K562 (cell line): ENCODE measurements at regions not wholly inside any gene's neighbourhood (a gene's known extent, or its start where the extent isn't known, plus 50 kb on each side); places are given as distances from the start of the nearest gene placed in this dataset.

Source experiments
- ATAC-seq: fragments of 200-7000 bp; cut with Tn5 transposase; 3 replicates; pipeline ENCODE4 v1.9.1; 2020; ENCODE audit warnings: moderate library complexity
- BruUV-seq: library from RNA; stranded (reverse); fragments of 400-500 nt; replicated peaks from 2 replicates; lab custom pipeline; 2021; lab: Mats Ljungman, UMichigan
- CTCF ChIA-PET: fragments of 300-600 bp; formaldehyde crosslinking; extraction: SDS; loops from one replicate; lab custom pipeline; 2021; ENCODE audit warnings: low intra/inter-chr PET ratio; lab: Yijun Ruan, JAX
- POLR2A ChIA-PET: fragments of 300-600, 350-650 bp; sonication (Branson Sonifier 250); formaldehyde crosslinking; extraction: SDS; loops from one replicate; lab custom pipeline; 2021; ENCODE audit warnings: antibody characterized with exemption, inconsistent platforms; lab: Yijun Ruan, JAX
- DNase-seq, 4 experiments: peaks; one replicate each; pipeline versions ENCODE4 v3.0.0 to v3.0.0-alpha.2; 2011 to 2018; ENCODE audit warnings: low spot score in 3 of 4, mixed read lengths in 3 of 4; ENCODE audit errors: extremely low read depth in 1 of 4
- FAIRE-seq: peaks from 2 replicates; lab custom pipeline; 2011; peaks lifted over from hg19 to GRCh38; lab: Jason Lieb, UNC
- H2AFZ ChIP-seq: 2 replicates; pipeline ENCODE4 v1.6.0; 2011; ENCODE audit warnings: low read depth, low read length, control low read depth, inconsistent platforms
- H3K27ac ChIP-seq: fragments of 200-600 bp; 3 replicates; pipeline ENCODE4 v1.8.0; 2011; ENCODE audit warnings: low read depth, mild to moderate bottlenecking, control low read depth, inconsistent platforms, low read length, moderate library complexity, mixed read lengths; ENCODE audit errors: extremely low read depth
- H3K27me3 ChIP-seq, 2 experiments: fragments of 300-600 bp in 1 of 2; 2 replicates in 1 of 2; 3 replicates in 1 of 2; pipeline versions ENCODE4 v1.6.0 to v1.8.0; 2011; ENCODE audit warnings: inconsistent platforms in 2 of 2, low read length in 2 of 2, mild to moderate bottlenecking in 1 of 2, mixed read lengths in 1 of 2, moderate library complexity in 1 of 2; ENCODE audit not compliant: control insufficient read depth in 2 of 2, insufficient read depth in 2 of 2
- H3K36me3 ChIP-seq: fragments of 300-600 bp; 3 replicates; pipeline ENCODE4 v1.8.0; 2011; ENCODE audit warnings: mild to moderate bottlenecking, low read length, inconsistent platforms; ENCODE audit not compliant: control insufficient read depth, insufficient read depth
- H3K4me1 ChIP-seq, 2 experiments: fragments of 200-600 bp in 1 of 2; replicated peaks in 1 of 2; 2 replicates in 1 of 2; 3 replicates in 1 of 2; pipeline versions ENCODE4 v1.5.1 to v1.8.0; 2011; ENCODE audit warnings: inconsistent platforms in 2 of 2, low read length in 2 of 2, mild to moderate bottlenecking in 1 of 2, mixed read lengths in 1 of 2, moderate library complexity in 1 of 2; ENCODE audit not compliant: control insufficient read depth in 2 of 2, insufficient read depth in 2 of 2
- H3K4me2 ChIP-seq: 2 replicates; pipeline ENCODE4 v1.6.1; 2011; ENCODE audit warnings: low read length, control low read depth, inconsistent platforms, mixed read lengths; ENCODE audit not compliant: insufficient read depth
- H3K4me3 ChIP-seq: fragments of 200-600 bp; sonication (generic), shearing (Covaris generic); 2 replicates; pipeline ENCODE4 v1.5.1; 2016; ENCODE audit warnings: control low read depth, inconsistent platforms
- H3K79me2 ChIP-seq: fragments of 200-600 bp; 3 replicates; pipeline ENCODE4 v1.8.0; 2011; ENCODE audit warnings: low read length, inconsistent platforms; ENCODE audit not compliant: control insufficient read depth, insufficient read depth
- H3K9ac ChIP-seq, 2 experiments: 2 replicates each; pipeline versions ENCODE4 v1.6.0 to v1.6.1; 2011; ENCODE audit warnings: low read depth in 2 of 2, low read length in 2 of 2, control low read depth in 1 of 2, inconsistent platforms in 1 of 2, mild to moderate bottlenecking in 1 of 2, mixed read lengths in 1 of 2; ENCODE audit not compliant: insufficient read depth in 1 of 2
- H3K9me1 ChIP-seq: one replicate; pipeline ENCODE4 v1.6.0; 2011; ENCODE audit warnings: inconsistent platforms, mild to moderate bottlenecking, low read length, moderate library complexity; ENCODE audit not compliant: control insufficient read depth, insufficient read depth
- H3K9me3 ChIP-seq: replicated peaks from 2 replicates; pipeline ENCODE4 v1.5.1; 2011; ENCODE audit warnings: low read depth, low read length, inconsistent platforms; ENCODE audit not compliant: control insufficient read depth, insufficient read depth
- H4K20me1 ChIP-seq: replicated peaks from 2 replicates; pipeline ENCODE4 v1.6.1; 2011; ENCODE audit warnings: low read length, inconsistent platforms, mixed read lengths; ENCODE audit not compliant: control insufficient read depth, insufficient read depth
- CREB3 ChIP-seq: fragments of 450-650 bp; conservative IDR thresholded peaks from 2 replicates; pipeline ENCODE4 v1.6.1; 2016; ENCODE audit warnings: missing genetic modification characterization, low read depth, mild to moderate bottlenecking, missing compliant biosample characterization, moderate library complexity
- EZH2 ChIP-seq: IDR thresholded peaks from 2 replicates; pipeline ENCODE4 v1.6.1; 2012; ENCODE audit warnings: low read depth, mild to moderate bottlenecking, inconsistent platforms, low read length, borderline replicate concordance
- HES1 ChIP-seq: fragments of 450-650 bp; IDR thresholded peaks from 2 replicates; pipeline ENCODE4 v1.6.1; 2016; ENCODE audit warnings: low read depth, mild to moderate bottlenecking, moderate library complexity
- ILF3 ChIP-seq: fragments of 450-650 bp; IDR thresholded peaks from 2 replicates; pipeline ENCODE4 v1.6.1; 2018; ENCODE audit warnings: antibody characterized with exemption, mild to moderate bottlenecking, moderate library complexity, borderline replicate concordance
- LCOR ChIP-seq: sonication (generic); formaldehyde crosslinking; IDR thresholded peaks from 2 replicates; pipeline ENCODE4 v1.8.0; 2022; ENCODE audit warnings: mild to moderate bottlenecking, missing genetic modification reagents
- NR1H2 ChIP-seq: sonication (generic); formaldehyde crosslinking; IDR thresholded peaks from 2 replicates; pipeline ENCODE4 v1.4.0; 2020; ENCODE audit warnings: mild to moderate bottlenecking, missing genetic modification reagents
- PBX2 ChIP-seq, 2 experiments: IDR thresholded peaks in 1 of 2; conservative IDR thresholded peaks in 1 of 2; 2 replicates each; pipeline ENCODE4 v1.6.1; 2016; ENCODE audit warnings: low read depth in 2 of 2, mild to moderate bottlenecking in 1 of 2, missing compliant biosample characterization in 1 of 2, missing genetic modification characterization in 1 of 2, moderate library complexity in 1 of 2
- SAFB ChIP-seq: fragments of 200-400 bp; formaldehyde crosslinking; IDR thresholded peaks from 2 replicates; pipeline ENCODE4 v1.6.1; 2017; ENCODE audit warnings: low read depth, low read length, borderline replicate concordance
- SMARCA4 ChIP-seq: fragments of 450-650 bp; IDR thresholded peaks from 2 replicates; pipeline ENCODE4 v1.6.1; 2016
- UBTF ChIP-seq, 2 experiments: IDR thresholded peaks; 2 replicates each; pipeline ENCODE4 v1.6.1; 2012; ENCODE audit warnings: improper control_type of control experiment in 2 of 2, low read depth in 2 of 2, low read length in 2 of 2, borderline replicate concordance in 1 of 2
- ZNF239 ChIP-seq: fragments of 250-450 bp; sonication (Bioruptor Pico); IDR thresholded peaks from 2 replicates; pipeline ENCODE4 v1.4.0; 2020; ENCODE audit warnings: mild to moderate bottlenecking
- WGBS: fragments of 100-300 bp; shearing (Covaris generic); methylation state at CpG from one replicate; pipeline ENCODE4 v1.1.6; 2016; ENCODE audit warnings: low coverage, mixed read lengths; ENCODE audit not compliant: insufficient coverage; ENCODE audit errors: missing lambda C conversion rate; 5-methylcytosine and 5-hydroxymethylcytosine counted together
- in situ Hi-C: fragments of 300-500 bp; cut with MboI; formaldehyde crosslinking; loops from 4 replicates; pipeline ENCODE4 v1.15.0; 2018; ENCODE audit warnings: inconsistent platforms, mixed read lengths
- intact Hi-C: fragments of 100-400 bp; cut with micrococcal nuclease; formaldehyde crosslinking; loops from 2 replicates; pipeline ENCODE4 v1.14.2; 2022

- Histone ChIP-seq H3K4me3 (no peak overlapping the region), H3K4me1 (no peaks in the 10 kb centered on the region), H3K9me1 (no peaks in the 10 kb centered on the region), H3K9me3 (no peaks in the 10 kb centered on the region), H3K27ac (no peak overlapping the region), H3K36me3 (no peaks in the 10 kb centered on the region), H3K4me2 (no peak overlapping the region), H3K9ac (no peak overlapping the region), H2AFZ (no peak overlapping the region), H3K27me3 (no peaks in the 10 kb centered on the region), H4K20me1 (no peaks in the 10 kb centered on the region), H3K79me2 (no peaks in the 10 kb centered on the region)
- ATAC-seq (no peak), FAIRE-seq (no peak), DNase-seq (no peak)
- WGBS = 0% methylated on average over 5 of the region's 5 CpGs
- TF ChIP-seq ZNF239 (CRISPR knock-in tag) = no peak
- no peak for TF ChIP-seq SMARCA4
- TF ChIP-seq UBTF (IDR thresholded peaks at IDR 0.05; ENCODE audit: borderline replicate concordance in 1 of 2, low read depth in 2 of 2, low read length in 2 of 2) = no peak
- TF ChIP-seq CREB3 (tag) = no peak
- no peak for TF ChIP-seq HES1
- TF ChIP-seq ILF3 = no peak
- no peak for TF ChIP-seq NR1H2
- TF ChIP-seq SAFB = no peak
- TF ChIP-seq EZH2 = no peak
- no peak for TF ChIP-seq PBX2 (CRISPR knock-in tag; IDR thresholded peaks at IDR 0.05; ENCODE audit: low read depth)
- TF ChIP-seq PBX2 (tag; conservative IDR thresholded peaks at IDR 0.05; ENCODE audit: low read depth) = no peak
- TF ChIP-seq LCOR (CRISPR knock-in tag) = no peak
- intact Hi-C loops = no loop called here
- ChIA-PET CTCF (no interaction called here), POLR2A (no interaction called here)
- no TSS peak for BruUV-seq
- in situ Hi-C loops = no loop called here
These were observed 460.4 kb upstream of the CCDC196 start for GRCh38 chr14:66025779-66026178.
